Stimulated activated CD4-positive, alpha-beta T cell treated with anti-CD3 and anti-CD28 coated beads, TNF-alpha, amount 100 ng/mL, for 24 hours (primary cell): ENCODE measurements at regions not wholly inside any gene's neighbourhood (a gene's known extent, or its start where the extent isn't known, plus 50 kb on each side); places are given as distances from the start of the nearest gene placed in this dataset.

Experiments used
- DNase-seq, 3 experiments: peaks; one replicate each; pipeline ENCODE4 v3.0.0-alpha.2; 2020; ENCODE audit warnings: low read depth in 3 of 3

- DNase-seq, result no peak
Observed at GRCh38 chr5:105430516-105430915, 1867.9 kb upstream of the NUDT12 start.

GRCh38 chr5:105428451-105429380, 1866.1 kb upstream of the NUDT12 start:
- no peak for DNase-seq

GRCh38 chr5:105414067-105414466, 1851.5 kb upstream of the NUDT12 start:
- DNase-seq, result no peak

- no peak for DNase-seq
Observed at GRCh38 chr5:105413406-105413990, 1850.9 kb upstream of the NUDT12 start.

- DNase-seq, result no peak
Observed at GRCh38 chr5:105409695-105410094, 1847.1 kb upstream of the NUDT12 start.

GRCh38 chr5:105407200-105407599, 1844.6 kb upstream of the NUDT12 start:
- DNase-seq, result no peak

- no peak for DNase-seq
Observed at GRCh38 chr5:105397749-105398148, 1835.2 kb upstream of the NUDT12 start.

- DNase-seq, result no peak
Observed at GRCh38 chr5:105392710-105393149, 1830.1 kb upstream of the NUDT12 start.

GRCh38 chr5:105392122-105392709, 1829.6 kb upstream of the NUDT12 start:
- no peak for DNase-seq

GRCh38 chr5:105380126-105380525, 1817.5 kb upstream of the NUDT12 start:
- DNase-seq, result no peak

GRCh38 chr5:105371169-105371568, 1808.6 kb upstream of the NUDT12 start:
- DNase-seq, result no peak

- DNase-seq, result no peak
Observed at GRCh38 chr5:105350486-105351140, 1788.0 kb upstream of the NUDT12 start.

GRCh38 chr5:105331558-105331957, 1769.0 kb upstream of the NUDT12 start:
- no peak for DNase-seq

- DNase-seq, result no peak
Observed at GRCh38 chr5:105330185-105330584, 1767.6 kb upstream of the NUDT12 start.

- DNase-seq, result no peak
Observed at GRCh38 chr5:105304859-105305258, 1742.3 kb upstream of the NUDT12 start.

- DNase-seq, result no peak
Observed at GRCh38 chr5:105288946-105289345, 1726.4 kb upstream of the NUDT12 start.

- no peak for DNase-seq
Observed at GRCh38 chr5:105283134-105283533, 1720.5 kb upstream of the NUDT12 start.

- DNase-seq, result no peak
Observed at GRCh38 chr5:105274079-105274478, 1711.5 kb upstream of the NUDT12 start.

- no peak for DNase-seq
Observed at GRCh38 chr5:105263515-105263914, 1700.9 kb upstream of the NUDT12 start.

- DNase-seq, result no peak
Observed at GRCh38 chr5:105259581-105260217, 1697.1 kb upstream of the NUDT12 start.

GRCh38 chr5:105238561-105238960, 1676.0 kb upstream of the NUDT12 start:
- no peak for DNase-seq
